ENCODE measurements at regions not wholly inside any gene's neighbourhood (a gene's known extent, or its start where the extent isn't known, plus 50 kb on each side); places are given as distances from the start of the nearest gene placed in this dataset.

DNA sequence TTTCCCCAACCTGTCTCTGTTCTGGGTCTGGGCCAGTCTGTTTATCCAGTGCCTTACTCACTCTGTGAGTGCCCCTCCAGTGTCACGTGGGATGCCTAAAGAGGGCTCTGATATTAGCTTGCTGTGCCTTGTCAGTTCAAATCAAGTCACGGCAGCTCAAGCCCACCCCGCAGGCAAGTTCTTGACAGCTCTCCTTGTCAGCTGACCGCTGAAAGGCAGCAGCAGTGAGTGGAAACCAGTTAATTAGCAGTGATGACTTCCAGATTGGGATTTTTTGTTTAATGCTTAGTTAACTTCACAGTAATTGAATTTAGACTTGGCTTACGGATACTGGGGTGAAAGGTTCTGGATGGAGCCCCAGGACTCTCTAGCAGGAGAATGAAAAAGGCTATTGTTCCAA is 210.1 kb downstream of the PSAT1 start:
- no peak for DNase-seq

DNA sequence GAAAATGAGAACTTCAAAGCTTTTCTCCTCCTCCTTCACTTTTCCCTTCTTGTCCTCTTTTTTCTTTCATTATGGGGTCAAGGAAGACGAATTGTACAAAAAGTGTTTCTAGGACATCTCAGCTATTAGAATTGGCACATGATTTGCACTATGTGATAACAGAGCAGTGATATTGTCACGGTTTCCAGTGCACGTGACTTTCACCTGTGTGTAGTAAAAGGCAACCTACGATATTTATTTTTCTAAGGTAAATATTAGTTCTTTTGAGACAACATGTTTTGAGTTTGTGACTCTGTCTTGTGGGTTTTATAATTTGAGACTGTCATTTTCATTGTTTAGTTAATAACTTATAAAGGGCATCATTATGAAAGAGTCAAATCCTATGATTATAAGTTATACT is 213.1 kb downstream of the PSAT1 start:
- no peak for DNase-seq

DNA sequence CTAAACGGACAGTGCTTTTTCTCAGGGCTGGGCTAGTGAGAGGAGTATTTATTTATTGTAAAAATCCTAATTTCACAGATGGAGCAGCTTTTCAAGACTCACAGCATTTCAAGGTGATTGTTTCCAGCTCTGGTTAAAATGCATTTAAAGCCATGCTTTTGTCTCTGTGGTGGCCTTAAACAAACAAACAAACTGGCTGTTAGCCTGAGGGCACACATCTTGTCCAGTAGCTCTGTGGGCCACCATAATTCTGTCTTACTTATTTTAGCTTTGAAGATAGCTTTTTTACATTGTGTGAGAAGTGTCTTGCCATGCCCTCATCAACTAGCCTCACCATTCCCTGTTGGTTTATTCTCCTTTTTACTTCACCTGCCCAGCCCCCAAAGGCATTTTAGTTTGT is 218.2 kb downstream of the PSAT1 start:
- no peak for DNase-seq

DNA sequence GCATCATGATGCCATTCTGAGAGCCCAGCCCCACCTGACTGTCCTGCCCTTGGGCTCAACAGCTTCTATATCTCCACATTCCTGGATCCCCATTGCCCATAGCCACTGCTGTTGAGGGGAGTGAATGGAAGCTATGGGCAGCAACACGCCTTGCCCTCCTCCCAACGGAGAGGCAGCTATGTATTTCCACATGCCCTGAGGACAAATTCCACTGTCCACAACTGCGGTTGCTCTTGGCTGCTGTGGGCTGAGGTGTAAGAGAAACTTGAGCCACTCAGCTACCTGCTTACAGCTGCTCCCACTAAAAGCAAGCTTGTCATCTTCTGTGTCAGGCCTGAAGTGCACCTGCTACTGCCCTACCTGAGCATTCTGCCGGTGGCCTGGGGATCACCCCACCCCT is 222.9 kb downstream of the PSAT1 start:
- DNase-seq = no peak

DNA sequence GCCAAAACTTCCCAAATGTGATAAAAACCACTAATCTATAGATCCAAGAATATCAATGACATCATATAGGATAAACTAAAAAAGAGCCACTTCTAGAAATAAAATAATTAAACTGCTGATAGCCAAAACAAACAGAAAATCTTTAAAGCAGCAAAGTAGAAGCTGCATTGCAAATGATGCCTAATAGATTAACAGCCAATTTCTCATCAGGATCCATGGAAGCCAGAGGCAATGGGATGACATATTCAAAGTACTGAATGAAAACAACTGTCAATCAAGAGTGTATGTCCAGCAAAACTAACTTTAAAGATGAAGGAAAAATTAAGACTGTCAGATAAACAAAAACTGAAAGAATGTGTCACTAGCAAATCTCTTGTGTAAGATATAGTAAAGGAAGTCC is 224.8 kb downstream of the PSAT1 start:
- DNase-seq = no peak

DNA sequence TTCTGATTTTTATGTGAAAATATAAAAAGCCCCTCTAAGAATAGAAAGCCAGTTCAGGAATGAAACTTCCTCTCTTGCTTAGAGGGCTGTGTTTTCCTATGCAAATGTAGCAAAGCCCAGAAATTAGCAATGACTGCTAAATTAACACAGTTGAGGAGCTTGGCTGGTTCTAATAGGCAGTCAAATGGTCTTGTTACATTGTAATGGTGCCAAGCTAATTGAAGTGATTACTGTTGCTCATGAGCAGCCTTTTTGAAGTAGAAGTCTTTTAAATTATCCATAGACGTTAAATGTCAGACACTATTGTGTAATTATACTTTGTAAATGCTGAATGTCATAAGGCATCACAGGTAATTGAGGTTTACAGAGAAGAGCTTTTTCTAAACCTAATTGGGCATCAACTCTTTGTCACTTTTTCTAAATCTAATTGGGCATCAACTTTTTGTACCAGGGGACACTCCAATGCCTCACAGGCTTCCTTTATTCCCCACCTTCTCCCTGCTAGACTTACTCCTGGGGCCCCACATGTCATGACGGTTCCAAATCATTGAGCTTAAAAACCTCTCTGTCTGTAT is 229.1 kb downstream of the PSAT1 start:
- no peak for DNase-seq

DNA sequence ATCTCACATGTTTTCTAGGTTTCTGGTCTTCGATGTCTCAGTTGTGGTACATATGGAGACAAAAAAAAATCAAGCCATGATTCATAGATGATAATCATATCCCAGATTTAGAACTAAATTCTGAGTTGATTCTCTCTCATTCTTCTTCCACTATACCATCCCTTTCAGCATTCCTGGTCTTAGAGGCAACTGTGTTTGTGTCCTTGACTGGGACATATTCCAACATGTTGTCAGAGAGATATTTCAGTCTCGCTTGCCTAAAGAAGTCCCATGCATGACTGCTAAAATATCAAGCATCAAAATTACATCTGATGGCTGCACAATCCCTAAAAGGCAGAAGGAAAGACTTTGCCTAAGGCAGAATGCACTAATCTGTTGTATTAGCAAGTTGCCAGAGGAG is 236.6 kb downstream of the PSAT1 start:
- no peak for DNase-seq

DNA sequence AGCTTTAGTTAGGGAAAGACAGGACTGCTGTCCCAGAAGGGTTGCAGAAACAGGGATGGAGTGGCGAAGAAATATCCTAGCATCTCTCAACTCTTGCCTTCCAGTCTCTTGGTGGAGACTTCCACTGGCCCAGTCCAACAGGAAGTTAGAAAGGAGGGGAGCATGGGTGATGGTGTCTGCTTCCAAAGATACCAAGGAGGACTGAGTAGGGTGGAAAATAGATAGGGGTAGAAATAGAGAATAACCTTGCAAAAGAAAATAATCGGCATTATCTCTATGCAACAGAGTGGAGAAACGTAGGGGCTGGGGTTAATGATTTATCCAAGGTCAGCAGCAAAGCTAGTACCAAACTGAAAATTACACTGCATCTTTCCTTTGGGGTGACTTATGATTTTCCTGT is 242.3 kb downstream of the PSAT1 start:
- DNase-seq = no peak

DNA sequence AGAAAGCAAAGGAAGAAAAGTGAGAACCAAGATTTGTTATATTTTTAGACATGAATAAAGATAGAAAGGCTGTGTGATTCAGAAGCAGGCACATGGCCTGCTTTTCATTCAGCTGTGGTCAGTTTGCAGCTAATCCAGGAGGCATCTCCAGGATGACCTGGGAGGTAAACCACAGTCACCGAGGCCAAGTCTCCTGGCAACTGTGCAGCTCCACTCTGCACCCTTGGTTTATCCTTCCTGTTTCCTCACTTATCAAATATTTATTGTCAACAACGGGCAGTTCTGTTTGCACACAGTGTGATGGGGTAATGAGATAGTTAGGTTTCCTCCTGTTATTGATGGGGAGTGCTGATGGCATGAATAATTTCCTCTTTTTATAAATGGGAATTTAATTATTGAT is 243.0 kb downstream of the PSAT1 start:
- DNase-seq = no peak

DNA sequence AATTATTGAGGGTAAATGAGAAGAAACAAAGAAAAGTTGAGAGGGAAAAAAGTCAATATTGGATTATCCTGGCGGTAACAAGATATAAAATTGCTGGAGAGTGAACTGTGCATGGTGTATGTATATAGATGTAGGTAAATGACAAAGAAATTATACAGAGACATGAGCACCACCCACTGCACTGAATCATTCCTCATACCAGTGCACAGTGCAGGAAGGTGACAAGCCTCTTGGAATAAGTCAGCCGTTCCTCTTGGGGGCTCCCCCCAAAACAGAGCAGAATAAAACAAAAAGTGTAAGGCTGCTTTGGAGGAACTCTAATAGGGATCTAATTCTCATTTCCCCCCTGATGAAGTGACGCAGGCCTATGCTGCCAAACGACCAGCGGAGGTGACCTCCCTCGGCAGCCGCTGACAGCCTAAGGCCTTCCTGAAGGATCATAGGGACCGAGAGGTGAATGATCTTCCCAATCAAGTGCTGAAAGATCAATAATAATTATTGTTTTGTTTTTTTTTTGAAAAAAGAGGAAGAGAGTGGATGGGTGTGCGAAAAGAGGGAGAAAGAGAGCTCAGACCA is 245.0 kb downstream of the PSAT1 start:
- DNase-seq = no peak

DNA sequence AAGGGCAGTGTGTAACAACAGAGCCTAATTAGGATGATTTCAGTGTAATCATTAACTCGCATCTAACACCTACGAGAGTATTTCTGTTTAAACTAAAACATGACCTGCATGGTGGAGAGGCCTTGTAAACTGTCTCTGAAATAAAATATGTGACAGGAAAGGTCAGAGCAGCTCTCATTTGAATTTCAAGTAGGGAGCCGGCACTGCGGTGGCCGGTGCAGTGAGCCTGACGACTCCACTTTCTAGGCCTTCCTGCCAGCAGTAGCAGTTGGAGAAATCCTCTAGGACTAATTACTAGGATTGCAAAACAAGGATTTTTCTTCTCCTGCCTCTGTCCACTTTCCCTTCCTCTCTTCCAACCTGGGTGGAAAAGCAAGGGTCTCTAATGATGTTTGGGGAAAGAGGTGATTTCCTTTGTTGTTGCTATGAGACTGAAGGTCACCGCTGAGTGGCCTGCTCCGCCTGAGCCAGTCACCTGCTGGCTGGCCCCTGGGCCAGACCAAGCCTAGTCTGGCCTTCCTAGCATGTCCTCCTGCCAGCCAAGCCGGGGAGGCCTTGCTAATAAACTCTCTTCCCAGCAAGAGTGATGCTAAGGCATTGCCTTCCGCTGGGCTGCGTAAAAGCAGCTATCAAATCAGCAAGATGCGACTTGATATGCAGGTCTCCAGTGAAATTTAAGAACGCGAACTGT is 245.7 kb downstream of the PSAT1 start:
- no peak for DNase-seq

DNA sequence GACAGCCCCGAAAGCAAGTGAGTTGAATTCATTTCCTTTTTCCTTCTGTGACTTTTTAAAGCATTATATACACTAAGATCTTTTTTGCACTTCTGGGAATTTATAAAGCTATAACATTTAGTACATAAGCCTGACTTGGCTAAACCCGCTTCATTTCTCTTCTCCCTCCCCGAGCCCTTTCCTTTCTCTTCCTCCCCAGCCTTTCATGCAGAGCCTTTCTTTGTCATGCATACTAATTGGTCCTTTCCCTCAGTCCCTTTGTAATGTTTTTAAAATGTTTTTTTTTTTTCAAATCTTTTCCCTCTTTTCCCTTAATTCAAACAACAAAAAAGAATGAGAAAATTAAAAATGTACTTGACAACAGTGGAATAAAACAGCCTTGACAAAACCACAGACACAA is 246.4 kb downstream of the PSAT1 start:
- no peak for DNase-seq

DNA sequence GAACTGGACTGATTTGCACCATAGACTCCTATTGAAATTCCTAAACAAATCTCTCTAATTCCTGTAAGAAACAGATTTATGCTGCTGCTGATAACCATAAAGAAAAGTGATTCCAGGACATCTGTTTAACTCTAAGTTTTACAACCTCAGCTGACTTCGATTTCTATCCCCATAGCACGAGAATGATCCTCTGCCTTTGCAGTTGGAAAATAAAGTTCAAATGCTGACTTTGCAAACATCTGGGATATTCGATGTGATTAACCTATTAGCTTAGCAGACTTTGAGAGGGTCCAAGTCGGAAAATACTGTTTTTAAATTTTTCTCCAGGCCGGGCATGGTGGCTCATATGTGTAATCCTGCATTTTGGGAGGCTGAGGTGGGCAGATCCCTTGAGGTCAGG is 247.3 kb downstream of the PSAT1 start:
- no peak for DNase-seq

DNA sequence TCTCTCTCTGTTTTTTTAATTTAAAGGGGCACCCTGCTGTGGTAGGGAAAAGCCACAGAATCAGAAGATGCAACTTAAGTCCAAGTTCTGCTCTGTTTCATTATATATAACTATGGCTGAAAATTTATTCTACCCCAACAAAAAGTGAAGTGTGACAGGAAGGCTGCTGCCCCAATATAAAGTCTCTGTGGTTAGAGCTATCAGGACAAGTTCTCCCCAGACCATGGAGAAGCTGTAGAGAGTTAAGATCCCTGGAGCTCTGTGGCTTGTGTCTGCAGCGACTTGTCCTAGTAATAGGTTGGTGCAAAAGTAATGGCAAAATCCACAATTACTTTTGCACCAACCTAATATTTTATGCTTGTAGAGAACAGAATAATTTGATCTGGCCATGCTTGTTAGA is 250.9 kb downstream of the PSAT1 start:
- no peak for DNase-seq

DNA sequence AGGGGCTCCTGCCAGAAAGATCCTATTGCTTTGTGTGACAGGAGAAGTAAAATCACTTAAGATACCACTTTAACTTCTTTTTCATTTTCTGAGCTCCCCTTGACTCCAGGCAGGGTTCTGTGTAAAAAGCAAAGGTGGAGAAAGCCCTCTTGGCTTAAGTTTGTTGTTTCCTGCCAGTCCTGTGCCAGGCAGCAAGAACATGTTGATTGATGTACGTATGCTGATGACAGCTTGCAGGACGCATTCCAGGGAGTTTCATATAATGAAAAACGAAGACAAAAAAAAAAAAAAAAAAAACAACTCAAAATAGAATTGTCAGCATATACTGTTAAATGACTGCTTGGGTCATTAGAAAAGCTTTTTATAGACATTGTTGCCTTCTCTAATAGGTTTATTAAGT is 251.7 kb downstream of the PSAT1 start:
- no peak for DNase-seq

DNA sequence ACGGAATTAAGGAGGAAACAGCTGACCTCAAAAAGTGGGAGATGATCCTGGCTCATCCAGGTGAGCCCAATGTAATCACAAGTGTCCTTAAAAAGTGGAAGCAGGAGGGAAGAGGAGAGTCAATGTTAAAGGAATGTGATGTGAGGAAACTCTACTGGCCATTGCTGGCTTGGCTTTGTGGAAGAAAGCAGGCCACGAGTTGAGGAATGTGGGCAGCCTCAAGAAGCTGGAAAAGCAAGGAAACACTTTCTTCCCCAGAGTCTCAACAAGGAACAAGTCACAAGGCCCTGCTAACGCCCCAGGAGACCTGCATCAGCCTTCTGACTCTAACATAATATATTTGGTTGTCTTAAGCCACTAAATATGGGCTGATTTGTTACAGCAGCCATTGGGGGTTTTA is 252.8 kb downstream of the PSAT1 start:
- no peak for DNase-seq

DNA sequence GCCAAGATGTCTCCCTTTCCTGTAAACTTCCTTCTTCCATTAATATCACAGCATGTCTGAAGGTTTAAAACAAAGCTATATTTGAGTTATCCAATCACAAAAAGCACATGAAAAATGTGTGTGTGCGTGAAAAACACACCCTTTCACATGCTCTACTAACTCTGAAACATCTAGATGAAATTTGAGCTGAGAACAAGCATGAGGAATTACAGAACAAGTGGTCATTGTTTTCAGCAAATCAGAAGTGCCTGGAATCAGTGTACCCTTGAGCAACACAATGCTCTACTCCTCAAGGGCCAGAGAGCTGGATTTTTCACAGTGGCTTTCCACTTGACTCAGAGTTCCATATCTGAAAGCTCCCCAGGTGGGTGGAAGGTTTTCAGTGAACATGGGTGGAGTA is 255.9 kb downstream of the PSAT1 start:
- DNase-seq = no peak

DNA sequence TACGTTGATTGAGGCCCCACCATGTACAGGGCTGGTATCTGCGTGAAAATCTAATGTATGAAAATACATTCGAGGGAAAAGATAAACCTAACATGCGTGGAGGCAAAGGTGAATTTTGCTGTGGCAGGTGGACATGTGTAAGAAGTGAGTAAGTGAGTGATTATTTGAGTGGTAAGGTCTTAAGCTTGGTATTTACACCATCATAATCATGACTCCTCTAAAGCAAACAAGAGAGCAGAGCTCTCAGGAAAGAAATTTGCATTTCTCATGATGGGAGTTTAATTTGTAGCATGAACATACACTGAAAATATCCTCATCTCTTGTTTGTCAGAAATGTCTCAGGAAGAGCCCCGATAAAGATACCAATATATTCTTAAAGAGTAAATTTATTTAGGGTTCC is 260.6 kb downstream of the PSAT1 start:
- no peak for DNase-seq

DNA sequence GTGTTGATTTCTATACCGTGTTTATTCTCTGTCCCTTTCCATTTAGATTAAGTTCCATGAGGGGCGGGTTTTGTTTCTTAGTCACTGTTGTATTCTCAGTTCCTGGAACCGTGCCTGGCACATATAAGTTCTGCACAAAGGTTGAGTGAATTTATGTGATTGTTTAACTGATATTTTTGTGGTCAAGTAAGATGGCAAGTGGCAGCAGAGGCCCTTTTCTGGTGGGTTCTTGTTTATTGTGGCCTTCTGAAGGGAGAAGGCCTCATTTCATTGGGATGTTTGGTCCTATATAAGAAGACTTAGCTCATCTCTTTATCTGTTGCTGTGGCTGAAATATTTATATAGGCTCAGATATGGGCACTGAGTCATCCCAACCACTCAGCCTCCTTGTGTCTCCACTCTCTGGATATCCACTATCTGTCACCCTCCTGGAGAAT is 262.5 kb downstream of the PSAT1 start:
- DNase-seq = no peak

DNA sequence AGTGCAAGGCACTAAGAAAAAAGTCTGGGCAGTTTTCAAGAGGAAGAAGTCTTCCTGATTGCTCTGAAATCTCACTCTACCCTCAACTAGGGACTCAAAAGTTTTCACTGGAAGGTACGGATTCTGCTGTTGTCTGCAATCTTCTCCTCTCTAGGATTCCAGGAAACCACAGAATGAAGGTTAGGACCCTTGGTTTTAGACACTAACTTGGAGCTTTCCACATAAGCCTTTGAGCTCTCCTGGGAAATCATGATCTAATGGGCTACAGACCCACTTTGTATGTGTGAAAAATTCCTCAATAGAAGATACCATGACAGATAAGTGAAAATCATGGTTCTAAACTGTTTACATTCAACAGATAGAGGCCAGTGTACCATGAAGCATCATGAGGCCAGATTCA is 265.1 kb downstream of the PSAT1 start:
- no peak for DNase-seq

DNA sequence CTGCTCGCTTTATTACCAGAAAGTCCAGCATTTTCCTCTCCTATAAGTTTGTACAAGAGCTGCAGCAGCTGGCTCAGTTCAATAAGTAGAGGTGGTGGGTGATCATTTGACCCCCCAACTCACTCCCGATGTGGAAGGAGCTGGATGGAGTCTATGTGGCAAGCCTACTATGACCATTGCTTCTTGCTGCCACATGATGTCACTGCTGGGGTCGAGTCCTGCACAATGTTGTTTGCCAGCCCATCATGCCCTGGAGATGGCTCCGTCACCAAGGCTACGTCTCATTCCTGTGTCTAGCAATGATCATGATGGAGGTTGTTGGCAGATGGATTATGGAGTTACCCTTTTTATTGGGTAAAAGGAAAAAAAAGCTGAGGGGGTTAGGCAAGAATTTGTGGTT is 266.3 kb downstream of the PSAT1 start:
- DNase-seq = no peak

DNA sequence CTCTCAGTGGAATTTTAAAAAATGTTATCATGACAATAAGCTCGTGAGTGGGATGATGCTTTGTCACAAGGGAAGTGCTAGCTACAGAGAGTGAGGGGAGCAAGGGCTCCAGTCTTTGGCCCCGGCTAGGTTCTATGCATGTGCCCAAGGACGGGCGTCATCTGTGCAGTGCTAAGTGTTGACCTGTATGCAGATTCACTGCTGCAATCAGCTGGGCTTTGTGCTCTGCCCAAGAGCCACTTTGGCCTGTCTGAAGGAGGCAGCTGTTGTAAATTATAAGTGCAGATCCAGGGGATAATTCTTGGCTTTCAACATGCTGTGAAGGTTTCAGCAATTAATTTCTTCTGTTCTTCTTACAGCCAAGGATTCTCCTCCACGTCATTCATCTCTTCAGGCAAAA is 268.6 kb downstream of the PSAT1 start:
- DNase-seq = no peak

DNA sequence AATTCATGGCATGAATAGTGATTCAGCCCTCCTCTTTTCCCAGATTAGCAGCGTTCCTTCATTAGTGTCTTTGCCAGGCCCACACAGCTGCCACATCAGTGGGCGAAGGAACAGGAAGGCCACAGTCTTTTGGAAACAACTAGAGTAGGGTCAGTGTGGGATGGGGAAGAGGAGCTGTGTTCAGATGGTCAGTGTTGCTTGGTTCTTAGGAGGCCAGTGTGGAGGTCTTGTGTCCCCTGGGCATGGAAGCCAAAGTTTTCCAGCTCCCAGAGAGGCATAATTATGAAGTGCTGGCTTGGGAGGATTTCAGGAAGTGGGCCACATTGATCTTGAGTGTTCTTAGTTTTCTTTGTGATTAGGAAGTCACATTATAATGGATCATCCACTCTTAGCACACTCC is 269.6 kb downstream of the PSAT1 start:
- DNase-seq = no peak

DNA sequence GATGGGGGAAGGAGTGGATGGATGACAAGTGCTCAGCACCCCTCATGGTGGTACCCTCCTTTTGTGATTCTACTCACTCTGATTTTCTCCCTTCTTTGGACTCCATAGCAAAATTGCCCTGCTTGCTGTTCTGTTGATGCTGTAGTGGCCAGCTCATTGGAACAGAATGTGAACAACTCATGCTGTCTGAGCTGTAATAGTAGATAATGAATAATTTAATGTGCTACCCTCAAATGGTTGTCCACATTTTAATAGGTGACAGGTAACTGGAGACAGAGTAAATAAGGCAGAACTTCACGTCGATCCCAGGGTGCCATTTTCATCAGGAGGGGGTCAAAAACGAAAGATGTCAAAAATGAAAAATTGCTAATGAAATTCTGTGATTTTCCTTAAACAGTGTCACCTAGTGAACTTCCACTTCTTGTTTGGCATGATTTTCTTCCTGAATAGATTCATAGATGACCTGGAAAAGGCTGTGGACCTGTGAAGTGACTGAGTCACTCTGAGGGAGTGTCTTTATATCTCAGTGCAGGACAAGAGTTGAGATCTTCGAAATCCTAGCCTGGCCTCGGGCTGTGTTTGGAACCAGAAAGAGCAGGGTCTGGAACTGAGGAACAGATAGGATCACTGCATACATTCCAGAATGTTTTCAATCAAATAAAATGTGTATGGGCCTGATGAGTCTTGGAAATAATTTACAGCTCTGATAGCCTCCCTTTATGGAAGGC is 270.2 kb downstream of the PSAT1 start:
- no peak for DNase-seq
